GM23338 (cell line): ENCODE measurements at regions not wholly inside any gene's neighbourhood (a gene's known extent, or its start where the extent isn't known, plus 50 kb on each side); places are given as distances from the start of the nearest gene placed in this dataset.

ENCODE experiments used
- ATAC-seq: fragments of 200-7000 bp; cut with Tn5 transposase; 3 replicates; pipeline ENCODE4 v1.9.1; 2020
- DNase-seq: peaks from one replicate; pipeline ENCODE4 v3.0.0-alpha.2; 2015; ENCODE audit warnings: low spot score
- H2AFZ ChIP-seq: fragments of 200-600 bp; sonication (generic); 2 replicates; pipeline ENCODE4 v1.8.0; 2016; ENCODE audit warnings: antibody characterized with exemption, mild to moderate bottlenecking, moderate library complexity
- H3F3A ChIP-seq: fragments of 200-600 bp; sonication (generic); replicated peaks from 2 replicates; pipeline ENCODE4 v1.8.0; 2017; ENCODE audit warnings: antibody characterized with exemption, mixed run types, low read depth
- H3K27ac ChIP-seq: fragments of 200-600 bp; sonication (generic); 2 replicates; pipeline ENCODE4 v1.6.1; 2016; ENCODE audit warnings: low read depth
- H3K27me3 ChIP-seq: fragments of 200-600 bp; sonication (generic); 2 replicates; pipeline ENCODE4 v1.8.0; 2016; ENCODE audit warnings: mild to moderate bottlenecking, mixed run types, moderate library complexity; ENCODE audit not compliant: insufficient read depth
- H3K36me3 ChIP-seq: fragments of 200-600 bp; sonication (generic); 2 replicates; pipeline ENCODE4 v1.8.0; 2016; ENCODE audit warnings: mild to moderate bottlenecking; ENCODE audit not compliant: insufficient read depth
- H3K4me1 ChIP-seq: fragments of 200-600 bp; sonication (generic); 2 replicates; pipeline ENCODE4 v1.8.0; 2016; ENCODE audit warnings: mild to moderate bottlenecking, moderate library complexity; ENCODE audit not compliant: insufficient read depth
- H3K4me2 ChIP-seq: fragments of 200-600 bp; sonication (generic); 2 replicates; pipeline ENCODE4 v1.7.1; 2017; ENCODE audit warnings: mixed run types
- H3K4me3 ChIP-seq: fragments of 200-600 bp; sonication (generic); 2 replicates; pipeline ENCODE4 v1.6.1; 2016; ENCODE audit warnings: mixed run types
- H3K79me2 ChIP-seq: fragments of 200-600 bp; sonication (generic); replicated peaks from 2 replicates; pipeline ENCODE4 v1.8.0; 2017; ENCODE audit warnings: mild to moderate bottlenecking; ENCODE audit not compliant: insufficient read depth
- H3K9me2 ChIP-seq: fragments of 200-600 bp; sonication (generic); 2 replicates; pipeline ENCODE4 v1.8.0; 2017; ENCODE audit not compliant: insufficient read depth
- H4K20me1 ChIP-seq: fragments of 200-600 bp; sonication (generic); replicated peaks from 2 replicates; pipeline ENCODE4 v1.8.0; 2017; ENCODE audit warnings: mild to moderate bottlenecking; ENCODE audit not compliant: insufficient read depth
- H3K27ac Mint-ChIP-seq: 2 replicates; pipeline ENCODE4 v1.8.0; 2020; ENCODE audit warnings: inconsistent platforms, mild to moderate bottlenecking, moderate library complexity, mixed read lengths
- H3K27me3 Mint-ChIP-seq: 3 replicates; pipeline ENCODE4 v1.8.0; 2022; ENCODE audit warnings: low read depth, mild to moderate bottlenecking, moderate library complexity, mixed read lengths, inconsistent platforms; ENCODE audit not compliant: insufficient read depth, poor library complexity
- H3K36me3 Mint-ChIP-seq: 3 replicates; pipeline ENCODE4 v1.8.0; 2021; ENCODE audit warnings: low read depth, mild to moderate bottlenecking, inconsistent platforms, moderate library complexity, mixed read lengths
- H3K4me1 Mint-ChIP-seq: 3 replicates; pipeline ENCODE4 v1.8.0; 2020; ENCODE audit warnings: mild to moderate bottlenecking, inconsistent platforms, mixed read lengths
- H3K4me3 Mint-ChIP-seq: 3 replicates; pipeline ENCODE4 v1.8.0; 2021; ENCODE audit warnings: moderate library complexity, mild to moderate bottlenecking, inconsistent platforms, mixed read lengths
- H3K9me3 Mint-ChIP-seq: 3 replicates; pipeline ENCODE4 v1.8.0; 2020; ENCODE audit warnings: moderate library complexity, mild to moderate bottlenecking, inconsistent platforms, mixed read lengths
- CREB1 ChIP-seq: fragments of 250-450 bp; sonication (Bioruptor Pico); IDR thresholded peaks from 2 replicates; pipeline ENCODE4 v1.5.0; 2020; ENCODE audit warnings: low read depth, mild to moderate bottlenecking, moderate library complexity
- CTCF ChIP-seq, 2 experiments: fragments of 200-600 bp in 1 of 2; sonication (generic) in 1 of 2; conservative IDR thresholded peaks; 2 replicates each; pipeline versions ENCODE4 v1.5.1 to v1.6.1; 2016 to 2017; ENCODE audit warnings: antibody characterized with exemption in 2 of 2, low read depth in 2 of 2, mild to moderate bottlenecking in 2 of 2, moderate library complexity in 1 of 2
- ETS1 ChIP-seq: IDR thresholded peaks from 2 replicates; pipeline ENCODE4 v1.6.1; 2016; ENCODE audit warnings: antibody characterized with exemption
- EZH2 ChIP-seq: fragments of 200-600 bp; sonication (generic); IDR thresholded peaks from one replicate; pipeline ENCODE4 v1.8.0; 2017; ENCODE audit warnings: antibody characterized with exemption, mild to moderate bottlenecking, low read depth; ENCODE audit not compliant: unreplicated experiment
- EZH2phosphoT487 ChIP-seq: fragments of 200-600 bp; sonication (generic); IDR thresholded peaks from one replicate; pipeline ENCODE4 v1.8.1; 2018; ENCODE audit warnings: antibody characterized with exemption; ENCODE audit not compliant: unreplicated experiment
- JUNB ChIP-seq: IDR thresholded peaks from one replicate; pipeline ENCODE4 v1.6.1; 2016; ENCODE audit warnings: antibody characterized with exemption; ENCODE audit not compliant: unreplicated experiment
- NANOG ChIP-seq: IDR thresholded peaks from 2 replicates; pipeline ENCODE4 v1.6.1; 2016; ENCODE audit warnings: antibody characterized with exemption, borderline replicate concordance
- POLR2AphosphoS5 ChIP-seq: IDR thresholded peaks from 2 replicates; pipeline ENCODE4 v1.6.1; 2016; ENCODE audit warnings: antibody characterized with exemption, low read depth
- STAT1 ChIP-seq: IDR thresholded peaks from one replicate; pipeline ENCODE4 v1.6.1; 2016; ENCODE audit warnings: antibody characterized with exemption; ENCODE audit not compliant: unreplicated experiment
- ZNF114 ChIP-seq: fragments of 250-450 bp; sonication (Bioruptor Pico); IDR thresholded peaks from 2 replicates; pipeline ENCODE4 v1.5.0; 2020; ENCODE audit warnings: mild to moderate bottlenecking, moderate library complexity
- ZNF331 ChIP-seq: fragments of 250-450 bp; sonication (Bioruptor Pico); IDR thresholded peaks from 2 replicates; pipeline ENCODE4 v1.5.0; 2020; ENCODE audit warnings: low read depth, mild to moderate bottlenecking, moderate library complexity
- ZNF462 ChIP-seq: fragments of 250-450 bp; sonication (Bioruptor Pico); IDR thresholded peaks from 2 replicates; pipeline ENCODE4 v1.5.0; 2020; ENCODE audit warnings: mild to moderate bottlenecking, moderate library complexity

- Histone ChIP-seq H3K4me2 (no peak overlapping the region), H4K20me1 (no peaks in the 10 kb centered on the region), H3K9me2 (no peaks in the 10 kb centered on the region; the same call in 1 of the 2 replicates), H2AFZ (no peak overlapping the region), H3K36me3 (no peaks in the 10 kb centered on the region), H3K27ac (no peak overlapping the region), H3K4me1 (peaks cover 14% of the 10 kb centered on the region; the same call in 1 of the 2 replicates), H3K4me3 (no peak overlapping the region), H3F3A (no peaks in the 10 kb centered on the region), H3K79me2 (no peaks in the 10 kb centered on the region), H3K27me3 (no peaks in the 10 kb centered on the region)
- no peak for ATAC-seq
- Mint-ChIP-seq H3K4me1 (peaks cover 12% of the 10 kb centered on the region), H3K9me3 (no peaks in the 10 kb centered on the region), H3K4me3 (no peak overlapping the region), H3K27me3 (no peaks in the 10 kb centered on the region), H3K27ac (no peak overlapping the region), H3K36me3 (no peaks in the 10 kb centered on the region)
- DNase-seq = no peak
- TF ChIP-seq CTCF (conservative IDR thresholded peaks at IDR 0.05; ENCODE audit: low read depth in 2 of 2) (no peak), ETS1 (no peak), ZNF114 (CRISPR knock-in tag) (no peak), STAT1 (no peak), NANOG (no peak), EZH2phosphoT487 (no peak), ZNF462 (CRISPR knock-in tag) (no peak), EZH2 (no peak), POLR2AphosphoS5 (no peak), ZNF331 (CRISPR knock-in tag) (no peak), CREB1 (CRISPR knock-in tag) (no peak), JUNB (no peak)
Measured at GRCh38 chr13:47134939-47135489, 238.2 kb upstream of the HTR2A start.
